ENCODE measurements at regions not wholly inside any gene's neighbourhood (a gene's known extent, or its start where the extent isn't known, plus 50 kb on each side); places are given as distances from the start of the nearest gene placed in this dataset.

DNA sequence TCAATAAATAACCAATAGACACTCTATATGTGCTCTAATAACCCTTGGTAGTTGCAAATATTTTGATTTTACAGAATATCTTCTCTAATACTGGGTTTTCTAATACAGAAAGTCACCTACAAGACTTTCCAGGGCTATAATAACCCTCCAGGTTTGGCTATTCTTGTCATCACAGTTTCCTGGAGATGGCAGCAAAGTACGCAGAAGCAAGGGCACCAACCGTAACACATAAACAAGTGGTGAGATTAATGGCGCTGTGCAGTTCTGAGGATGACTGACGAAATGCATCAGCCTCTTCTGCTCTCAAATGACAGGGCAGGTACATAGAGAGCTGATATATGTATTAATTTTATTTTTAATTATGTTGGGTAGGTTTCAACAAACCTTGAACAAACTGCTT is 122.4 kb downstream of the C4orf33 start:
- TF ChIP-seq, protein P1, sequence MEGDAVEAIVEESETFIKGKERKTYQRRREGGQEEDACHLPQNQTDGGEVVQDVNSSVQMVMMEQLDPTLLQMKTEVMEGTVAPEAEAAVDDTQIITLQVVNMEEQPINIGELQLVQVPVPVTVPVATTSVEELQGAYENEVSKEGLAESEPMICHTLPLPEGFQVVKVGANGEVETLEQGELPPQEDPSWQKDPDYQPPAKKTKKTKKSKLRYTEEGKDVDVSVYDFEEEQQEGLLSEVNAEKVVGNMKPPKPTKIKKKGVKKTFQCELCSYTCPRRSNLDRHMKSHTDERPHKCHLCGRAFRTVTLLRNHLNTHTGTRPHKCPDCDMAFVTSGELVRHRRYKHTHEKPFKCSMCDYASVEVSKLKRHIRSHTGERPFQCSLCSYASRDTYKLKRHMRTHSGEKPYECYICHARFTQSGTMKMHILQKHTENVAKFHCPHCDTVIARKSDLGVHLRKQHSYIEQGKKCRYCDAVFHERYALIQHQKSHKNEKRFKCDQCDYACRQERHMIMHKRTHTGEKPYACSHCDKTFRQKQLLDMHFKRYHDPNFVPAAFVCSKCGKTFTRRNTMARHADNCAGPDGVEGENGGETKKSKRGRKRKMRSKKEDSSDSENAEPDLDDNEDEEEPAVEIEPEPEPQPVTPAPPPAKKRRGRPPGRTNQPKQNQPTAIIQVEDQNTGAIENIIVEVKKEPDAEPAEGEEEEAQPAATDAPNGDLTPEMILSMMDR (IDR thresholded peaks at IDR 0.05; ENCODE audit: extremely low read depth, low read depth, low read length) = peak; percentile 43
- DNase-seq (ENCODE audit: insufficient read length, low spot score, missing footprints) = no peak
- Histone ChIP-seq H3K79me2 (ENCODE audit: insufficient read depth, low read length) (no peaks in the 10 kb centered on the region), H3K27ac (ENCODE audit: low read depth, low read length) (peak overlapping the region; percentile 33), H4K20me1 (ENCODE audit: insufficient read depth, low read length) (no peaks in the 10 kb centered on the region), H2AFZ (ENCODE audit: low read length) (peak overlapping the region; percentile 65), H3K27me3 (ENCODE audit: insufficient read depth, low read length) (no peaks in the 10 kb centered on the region), H3K4me2 (ENCODE audit: insufficient read depth, low read length) (peak overlapping the region; percentile 69), H3K4me3 (ENCODE audit: insufficient read depth, low read length) (peak overlapping the region; percentile 15), H3K36me3 (ENCODE audit: insufficient read depth, low read length) (no peaks in the 10 kb centered on the region), H3K4me1 (ENCODE audit: insufficient read depth, low read length) (peaks cover 7% of the 10 kb centered on the region), H3K9me3 (ENCODE audit: low read depth, low read length) (no peaks in the 10 kb centered on the region)

DNA sequence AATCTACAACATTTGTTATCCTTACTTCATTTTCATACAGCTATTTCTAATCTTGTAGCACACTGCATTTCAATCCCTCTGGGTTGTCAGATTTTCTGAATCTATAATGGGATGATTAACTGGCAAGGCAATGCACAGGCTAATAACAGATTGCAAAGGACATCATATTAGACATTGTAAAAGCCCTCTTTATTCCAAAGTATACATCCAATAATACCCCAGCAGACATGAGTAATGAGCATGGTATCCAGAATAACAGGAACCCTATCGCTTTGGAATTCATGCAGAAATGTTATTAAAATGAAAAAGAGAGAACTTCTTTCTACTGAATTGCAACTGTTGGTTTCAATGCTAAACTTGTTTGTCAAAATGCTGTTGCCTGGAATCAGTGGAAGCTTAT is 122.9 kb downstream of the C4orf33 start:
- TF ChIP-seq, protein P1 (IDR thresholded peaks at IDR 0.05; ENCODE audit: extremely low read depth, low read depth, low read length) = no peak
- H3K79me2 ChIP-seq (ENCODE audit: insufficient read depth, low read length) = no peaks in the 10 kb centered on the region
- no peak for DNase-seq (ENCODE audit: insufficient read length, low spot score, missing footprints)
- no peaks in the 10 kb centered on the region for H3K36me3 ChIP-seq (ENCODE audit: insufficient read depth, low read length)
- peak overlapping the region; percentile 33 for H3K27ac ChIP-seq (ENCODE audit: low read depth, low read length)
- peak overlapping the region; percentile 65 for H2AFZ ChIP-seq (ENCODE audit: low read length)
- peak overlapping the region; percentile 69 for H3K4me2 ChIP-seq (ENCODE audit: insufficient read depth, low read length)
- no peaks in the 10 kb centered on the region for H3K27me3 ChIP-seq (ENCODE audit: insufficient read depth, low read length)
- no peaks in the 10 kb centered on the region for H4K20me1 ChIP-seq (ENCODE audit: insufficient read depth, low read length)
- no peaks in the 10 kb centered on the region for H3K9me3 ChIP-seq (ENCODE audit: low read depth, low read length)
- peaks cover 7% of the 10 kb centered on the region for H3K4me1 ChIP-seq (ENCODE audit: insufficient read depth, low read length)
- peak overlapping the region; percentile 15 for H3K4me3 ChIP-seq (ENCODE audit: insufficient read depth, low read length)

DNA sequence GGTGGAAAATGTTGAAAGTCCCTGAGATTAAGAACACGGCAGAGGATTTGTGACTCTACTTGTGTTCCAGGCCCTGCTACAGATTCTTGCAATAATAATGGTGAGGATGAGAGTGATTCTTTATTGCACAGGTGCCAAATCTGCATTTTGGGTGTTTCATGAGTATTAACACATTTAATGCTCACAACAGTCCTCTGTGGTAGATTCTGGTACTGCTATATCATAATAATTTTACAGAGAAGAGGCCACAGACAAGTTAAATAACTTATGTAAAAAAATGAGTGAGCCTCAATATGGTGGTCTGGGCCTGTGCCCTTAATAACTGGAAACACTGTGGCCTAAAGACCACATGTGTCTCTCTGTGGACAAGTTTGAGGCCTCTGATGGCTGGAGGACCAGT is 124.3 kb downstream of the C4orf33 start:
- Histone ChIP-seq H3K4me2 (ENCODE audit: insufficient read depth, low read length) (no peak overlapping the region), H3K4me1 (ENCODE audit: insufficient read depth, low read length) (peaks cover 7% of the 10 kb centered on the region), H2AFZ (ENCODE audit: low read length) (no peak overlapping the region), H3K4me3 (ENCODE audit: insufficient read depth, low read length) (no peak overlapping the region), H3K27ac (ENCODE audit: low read depth, low read length) (no peak overlapping the region), H3K9me3 (ENCODE audit: low read depth, low read length) (no peaks in the 10 kb centered on the region), H3K27me3 (ENCODE audit: insufficient read depth, low read length) (no peaks in the 10 kb centered on the region), H4K20me1 (ENCODE audit: insufficient read depth, low read length) (no peaks in the 10 kb centered on the region), H3K79me2 (ENCODE audit: insufficient read depth, low read length) (no peaks in the 10 kb centered on the region), H3K36me3 (ENCODE audit: insufficient read depth, low read length) (no peaks in the 10 kb centered on the region)
- TF ChIP-seq, protein P1 (IDR thresholded peaks at IDR 0.05; ENCODE audit: extremely low read depth, low read depth, low read length) = no peak
- no peak for DNase-seq (ENCODE audit: insufficient read length, low spot score, missing footprints)

DNA sequence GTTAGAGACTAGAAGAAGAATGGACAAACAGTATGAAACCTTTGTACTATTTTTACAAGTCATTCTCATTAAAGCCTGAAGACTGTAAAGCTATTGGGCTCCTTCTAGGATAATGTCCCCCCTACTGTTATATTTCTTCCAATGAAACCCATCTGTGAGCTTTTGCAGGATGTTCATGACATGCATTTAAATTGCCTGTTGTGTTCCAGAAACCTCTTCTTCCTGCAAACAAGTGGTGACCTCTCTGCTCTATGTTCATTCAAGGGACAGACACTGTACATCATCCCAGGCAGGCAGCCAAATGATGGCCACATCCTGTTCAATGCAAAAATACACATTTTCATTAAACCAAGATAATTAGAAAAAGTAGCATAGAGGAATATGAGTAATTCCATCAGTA is 128.0 kb downstream of the C4orf33 start:
- Histone ChIP-seq H3K27me3 (ENCODE audit: insufficient read depth, low read length) (no peaks in the 10 kb centered on the region), H3K4me1 (ENCODE audit: insufficient read depth, low read length) (peaks cover 3% of the 10 kb centered on the region), H4K20me1 (ENCODE audit: insufficient read depth, low read length) (no peaks in the 10 kb centered on the region), H3K4me2 (ENCODE audit: insufficient read depth, low read length) (no peak overlapping the region), H3K36me3 (ENCODE audit: insufficient read depth, low read length) (no peaks in the 10 kb centered on the region), H3K27ac (ENCODE audit: low read depth, low read length) (no peak overlapping the region), H3K4me3 (ENCODE audit: insufficient read depth, low read length) (no peak overlapping the region), H2AFZ (ENCODE audit: low read length) (no peak overlapping the region), H3K79me2 (ENCODE audit: insufficient read depth, low read length) (no peaks in the 10 kb centered on the region), H3K9me3 (ENCODE audit: low read depth, low read length) (no peaks in the 10 kb centered on the region)
- no peak for DNase-seq (ENCODE audit: insufficient read length, low spot score, missing footprints)
- TF ChIP-seq, protein P1 (IDR thresholded peaks at IDR 0.05; ENCODE audit: extremely low read depth, low read depth, low read length) = no peak
